ENCODE measurements at regions not wholly inside any gene's neighbourhood (a gene's known extent, or its start where the extent isn't known, plus 50 kb on each side); places are given as distances from the start of the nearest gene placed in this dataset.

DNA sequence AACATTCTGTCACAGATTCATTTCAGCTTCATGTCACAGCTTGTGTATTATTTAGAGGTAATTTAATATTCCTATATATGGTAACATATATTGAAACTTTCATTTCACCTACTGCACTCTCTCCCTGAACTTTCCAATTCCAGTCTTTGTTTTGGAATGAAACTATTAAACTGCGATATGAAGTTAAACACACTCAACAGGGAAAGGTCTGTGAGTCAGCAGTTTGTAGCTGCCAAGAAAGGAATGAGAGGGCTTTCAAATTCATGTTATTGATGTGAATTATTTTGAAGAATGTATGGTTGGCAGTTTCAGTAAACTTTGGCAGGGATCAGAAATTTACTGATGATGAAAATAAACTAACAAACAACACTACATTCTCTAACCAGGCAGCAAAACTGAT, 148.3 kb downstream of the HNMT start:
- WGBS (ENCODE audit: low lambda C conversion rate, missing lambda C conversion rate): 69% methylated on average over 1 of the region's 1 CpG

DNA sequence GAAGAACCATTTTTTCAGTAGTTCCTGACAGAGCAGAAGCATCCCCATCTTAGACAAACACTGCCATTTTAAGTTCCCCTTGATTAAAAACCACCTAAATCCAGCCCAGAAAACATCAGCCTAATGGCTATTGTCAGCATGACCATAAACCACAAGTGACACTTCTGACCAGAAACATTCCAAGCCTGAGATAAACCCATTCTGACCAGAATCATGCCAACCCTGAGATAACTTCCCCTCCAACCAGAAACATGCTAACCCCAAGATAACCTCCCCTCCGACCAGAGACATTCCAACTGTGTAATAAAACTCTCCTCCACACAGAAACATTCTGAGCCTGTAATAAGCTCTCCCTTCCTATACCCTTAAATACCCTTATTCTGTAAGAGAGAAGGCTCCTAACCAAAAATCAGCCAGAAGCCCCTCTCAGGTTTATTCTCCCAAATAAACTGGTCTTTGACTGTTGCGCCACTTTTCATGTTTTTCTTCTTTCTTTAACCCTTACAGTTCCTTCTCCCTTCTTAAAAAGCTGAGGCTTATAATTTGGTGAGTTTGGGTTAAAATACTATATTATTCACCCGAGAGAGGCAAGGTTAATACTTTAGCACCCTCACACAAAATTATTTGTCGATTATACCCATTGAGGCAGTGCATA, 149.7 kb downstream of the HNMT start:
- no peak overlapping the region for H2AFZ ChIP-seq
- no peak for TF ChIP-seq EZH2 (IDR thresholded peaks at IDR 0.05; ENCODE audit: borderline replicate concordance)
- no peak for TF ChIP-seq EZH2phosphoT487 (IDR thresholded peaks at IDR 0.05; ENCODE audit: low read depth, severe bottlenecking, unreplicated experiment)
- TF ChIP-seq, protein P1, sequence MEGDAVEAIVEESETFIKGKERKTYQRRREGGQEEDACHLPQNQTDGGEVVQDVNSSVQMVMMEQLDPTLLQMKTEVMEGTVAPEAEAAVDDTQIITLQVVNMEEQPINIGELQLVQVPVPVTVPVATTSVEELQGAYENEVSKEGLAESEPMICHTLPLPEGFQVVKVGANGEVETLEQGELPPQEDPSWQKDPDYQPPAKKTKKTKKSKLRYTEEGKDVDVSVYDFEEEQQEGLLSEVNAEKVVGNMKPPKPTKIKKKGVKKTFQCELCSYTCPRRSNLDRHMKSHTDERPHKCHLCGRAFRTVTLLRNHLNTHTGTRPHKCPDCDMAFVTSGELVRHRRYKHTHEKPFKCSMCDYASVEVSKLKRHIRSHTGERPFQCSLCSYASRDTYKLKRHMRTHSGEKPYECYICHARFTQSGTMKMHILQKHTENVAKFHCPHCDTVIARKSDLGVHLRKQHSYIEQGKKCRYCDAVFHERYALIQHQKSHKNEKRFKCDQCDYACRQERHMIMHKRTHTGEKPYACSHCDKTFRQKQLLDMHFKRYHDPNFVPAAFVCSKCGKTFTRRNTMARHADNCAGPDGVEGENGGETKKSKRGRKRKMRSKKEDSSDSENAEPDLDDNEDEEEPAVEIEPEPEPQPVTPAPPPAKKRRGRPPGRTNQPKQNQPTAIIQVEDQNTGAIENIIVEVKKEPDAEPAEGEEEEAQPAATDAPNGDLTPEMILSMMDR (IDR thresholded peaks at IDR 0.05; ENCODE audit: poor library complexity): no peak
- no peak for DNase-seq (ENCODE audit: low spot score)
- no peaks in the 10 kb centered on the region for H3K27me3 ChIP-seq
- 83% methylated on average over 4 of the region's 4 CpGs for WGBS (ENCODE audit: low lambda C conversion rate, missing lambda C conversion rate)
- H3K9me3 ChIP-seq (ENCODE audit: low read depth): no peaks in the 10 kb centered on the region
- H4K20me1 ChIP-seq (ENCODE audit: insufficient read depth, poor library complexity, severe bottlenecking): no peaks in the 10 kb centered on the region
- no peaks in the 10 kb centered on the region for H3K36me3 ChIP-seq (replicated peaks; ENCODE audit: insufficient read depth, low read depth)
- H3K27ac ChIP-seq: no peak overlapping the region
- H3K79me2 ChIP-seq: no peaks in the 10 kb centered on the region
- H3K4me1 ChIP-seq (ENCODE audit: insufficient read depth): no peaks in the 10 kb centered on the region
- H3K4me3 ChIP-seq: no peak overlapping the region
- no peaks in the 10 kb centered on the region for H3K9me2 ChIP-seq (replicated peaks; ENCODE audit: insufficient read depth)
- no peak overlapping the region for H3K4me2 ChIP-seq

More for the DNA sequence above, 148.3 kb downstream of the HNMT start:
- no peak for TF ChIP-seq EZH2phosphoT487 (IDR thresholded peaks at IDR 0.05; ENCODE audit: low read depth, severe bottlenecking, unreplicated experiment)
- TF ChIP-seq, protein P1 (IDR thresholded peaks at IDR 0.05; ENCODE audit: poor library complexity): no peak
- no peak for TF ChIP-seq EZH2 (IDR thresholded peaks at IDR 0.05; ENCODE audit: borderline replicate concordance)
- H2AFZ ChIP-seq: no peak overlapping the region
- H3K27ac ChIP-seq: no peak overlapping the region
- H3K4me1 ChIP-seq (ENCODE audit: insufficient read depth): no peaks in the 10 kb centered on the region
- H4K20me1 ChIP-seq (ENCODE audit: insufficient read depth, poor library complexity, severe bottlenecking): no peaks in the 10 kb centered on the region
- no peaks in the 10 kb centered on the region for H3K79me2 ChIP-seq
- H3K27me3 ChIP-seq: no peaks in the 10 kb centered on the region
- H3K9me2 ChIP-seq (replicated peaks; ENCODE audit: insufficient read depth): no peaks in the 10 kb centered on the region
- no peak overlapping the region for H3K4me3 ChIP-seq
- no peak for DNase-seq (ENCODE audit: low spot score)
- no peaks in the 10 kb centered on the region for H3K36me3 ChIP-seq (replicated peaks; ENCODE audit: insufficient read depth, low read depth)
- H3K9me3 ChIP-seq (ENCODE audit: low read depth): no peaks in the 10 kb centered on the region
- no peak overlapping the region for H3K4me2 ChIP-seq

DNA sequence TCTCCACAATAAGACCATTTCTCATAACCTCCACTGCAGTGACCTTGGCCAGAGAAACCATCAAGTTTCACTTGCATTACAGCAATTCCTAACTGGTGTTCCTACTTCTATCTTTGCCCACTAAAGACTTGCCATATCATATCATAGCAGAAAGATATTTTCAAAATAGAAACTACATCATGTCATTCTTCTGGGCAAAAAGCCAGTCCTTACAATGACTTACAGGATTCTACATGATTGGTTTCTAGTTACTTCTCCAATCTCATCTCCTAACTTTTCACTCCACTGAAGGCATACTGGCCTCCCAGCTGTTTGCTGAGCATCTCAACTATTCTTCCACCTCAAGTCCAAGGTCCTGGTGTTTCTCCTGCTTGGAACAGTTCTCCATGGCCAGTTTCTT, 151.4 kb downstream of the HNMT start:
- no peaks in the 10 kb centered on the region for H3K4me1 ChIP-seq (ENCODE audit: insufficient read depth)
- no peaks in the 10 kb centered on the region for H3K9me2 ChIP-seq (replicated peaks; ENCODE audit: insufficient read depth)
- DNase-seq (ENCODE audit: low spot score): no peak
- no peak overlapping the region for H3K4me3 ChIP-seq
- no peak overlapping the region for H3K4me2 ChIP-seq
- H3K79me2 ChIP-seq: no peaks in the 10 kb centered on the region
- no peak for TF ChIP-seq EZH2 (IDR thresholded peaks at IDR 0.05; ENCODE audit: borderline replicate concordance)
- no peak for TF ChIP-seq EZH2phosphoT487 (IDR thresholded peaks at IDR 0.05; ENCODE audit: low read depth, severe bottlenecking, unreplicated experiment)
- TF ChIP-seq, protein P1 (IDR thresholded peaks at IDR 0.05; ENCODE audit: poor library complexity): no peak
- no peak overlapping the region for H3K27ac ChIP-seq
- H3K9me3 ChIP-seq (ENCODE audit: low read depth): no peaks in the 10 kb centered on the region
- H4K20me1 ChIP-seq (ENCODE audit: insufficient read depth, poor library complexity, severe bottlenecking): no peaks in the 10 kb centered on the region
- no peak overlapping the region for H2AFZ ChIP-seq
- no peaks in the 10 kb centered on the region for H3K36me3 ChIP-seq (replicated peaks; ENCODE audit: insufficient read depth, low read depth)
- no peaks in the 10 kb centered on the region for H3K27me3 ChIP-seq

Data from hepatocyte (in vitro differentiated cells).